SU-DHL-6 (cell line): ENCODE measurements at regions not wholly inside any gene's neighbourhood (a gene's known extent, or its start where the extent isn't known, plus 50 kb on each side); places are given as distances from the start of the nearest gene placed in this dataset.

ENCODE experiments used
- EZH2phosphoT487 ChIP-seq: fragments of 200-600 bp; sonication (generic), shearing (Covaris generic); conservative IDR thresholded peaks from 2 replicates; pipeline ENCODE4 v1.6.1; 2018; ENCODE audit warnings: mild to moderate bottlenecking, antibody characterized with exemption, low read length, moderate library complexity, mixed read lengths
- TF ChIP-seq, protein P1 (sequence below): fragments of 200-600 bp; sonication (generic); IDR thresholded peaks from one replicate; pipeline ENCODE4 v1.5.1; 2017; ENCODE audit warnings: antibody characterized with exemption, mild to moderate bottlenecking, low read length, moderate library complexity; ENCODE audit not compliant: insufficient read depth, poor library complexity, severe bottlenecking

DNA sequence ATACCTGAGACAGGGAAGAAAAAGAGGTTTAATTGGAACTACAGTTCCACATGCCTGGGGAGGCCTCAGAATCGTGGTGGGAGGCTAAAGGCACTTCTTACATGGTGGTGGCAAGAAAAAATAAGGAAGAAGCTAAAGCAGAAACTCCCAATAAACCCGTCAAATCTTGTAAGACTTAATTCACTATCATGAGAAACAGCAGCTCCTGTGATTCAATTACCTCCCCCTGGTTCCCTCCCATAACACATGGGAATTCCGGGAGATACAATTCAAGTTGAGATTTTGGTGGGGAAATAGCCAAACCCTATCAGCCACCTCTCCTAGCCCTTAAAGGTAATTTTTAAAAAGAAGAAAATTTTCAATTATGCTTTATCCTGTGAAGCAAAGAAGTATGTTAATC is 728.8 kb downstream of the RNF144A start:
- TF ChIP-seq, protein P1, sequence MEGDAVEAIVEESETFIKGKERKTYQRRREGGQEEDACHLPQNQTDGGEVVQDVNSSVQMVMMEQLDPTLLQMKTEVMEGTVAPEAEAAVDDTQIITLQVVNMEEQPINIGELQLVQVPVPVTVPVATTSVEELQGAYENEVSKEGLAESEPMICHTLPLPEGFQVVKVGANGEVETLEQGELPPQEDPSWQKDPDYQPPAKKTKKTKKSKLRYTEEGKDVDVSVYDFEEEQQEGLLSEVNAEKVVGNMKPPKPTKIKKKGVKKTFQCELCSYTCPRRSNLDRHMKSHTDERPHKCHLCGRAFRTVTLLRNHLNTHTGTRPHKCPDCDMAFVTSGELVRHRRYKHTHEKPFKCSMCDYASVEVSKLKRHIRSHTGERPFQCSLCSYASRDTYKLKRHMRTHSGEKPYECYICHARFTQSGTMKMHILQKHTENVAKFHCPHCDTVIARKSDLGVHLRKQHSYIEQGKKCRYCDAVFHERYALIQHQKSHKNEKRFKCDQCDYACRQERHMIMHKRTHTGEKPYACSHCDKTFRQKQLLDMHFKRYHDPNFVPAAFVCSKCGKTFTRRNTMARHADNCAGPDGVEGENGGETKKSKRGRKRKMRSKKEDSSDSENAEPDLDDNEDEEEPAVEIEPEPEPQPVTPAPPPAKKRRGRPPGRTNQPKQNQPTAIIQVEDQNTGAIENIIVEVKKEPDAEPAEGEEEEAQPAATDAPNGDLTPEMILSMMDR = no peak
- TF ChIP-seq EZH2phosphoT487 = no peak
